NCI-H510A (cell line): ENCODE measurements at regions not wholly inside any gene's neighbourhood (a gene's known extent, or its start where the extent isn't known, plus 50 kb on each side); places are given as distances from the start of the nearest gene placed in this dataset.
"Not testable (repeated sequence)": the region's sequence is repeated elsewhere in the genome, so short reads cannot be mapped to it uniquely, and the experiment has no call there.

ENCODE experiments used
- DNase-seq: peaks from one replicate; lab custom pipeline; 2025; lab: John Stamatoyannopoulos, UW

GRCh38 chr15:66884115-66884622 is 181.2 kb upstream of the SMAD3 start:
- no peak for DNase-seq

GRCh38 chr15:66884661-66885237 is 180.7 kb upstream of the SMAD3 start:
- no peak for DNase-seq

DNA sequence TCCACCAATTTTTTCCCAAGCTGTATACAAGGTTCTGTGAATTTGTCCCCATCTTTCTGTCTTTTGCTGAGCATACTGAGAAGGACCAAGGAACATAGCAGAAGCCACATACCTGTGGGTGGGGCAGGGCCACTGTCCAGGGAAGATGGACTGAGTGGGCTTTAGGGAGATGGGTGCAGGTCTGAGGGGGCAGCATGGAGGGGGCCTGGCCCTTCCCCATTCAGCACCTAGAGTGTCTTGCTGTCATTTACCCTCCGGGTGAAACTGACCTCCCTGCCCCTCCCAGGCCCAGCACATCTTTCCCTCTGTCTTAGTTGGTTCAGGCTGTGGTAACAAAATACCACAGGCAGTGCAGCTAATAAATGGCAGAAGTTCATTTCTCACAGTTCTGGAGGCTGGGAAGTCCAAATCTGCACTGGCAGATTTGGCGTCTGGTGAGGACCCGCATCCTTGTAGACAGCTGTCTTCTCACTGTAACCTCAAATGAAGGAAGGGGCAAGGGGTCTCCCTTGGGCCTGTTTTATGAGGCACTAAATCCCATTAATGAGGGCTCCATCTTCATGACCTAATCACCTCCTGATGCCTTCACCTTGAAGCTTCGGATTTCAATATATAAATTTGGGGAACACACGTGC is 180.0 kb upstream of the SMAD3 start:
- no peak for DNase-seq

DNA sequence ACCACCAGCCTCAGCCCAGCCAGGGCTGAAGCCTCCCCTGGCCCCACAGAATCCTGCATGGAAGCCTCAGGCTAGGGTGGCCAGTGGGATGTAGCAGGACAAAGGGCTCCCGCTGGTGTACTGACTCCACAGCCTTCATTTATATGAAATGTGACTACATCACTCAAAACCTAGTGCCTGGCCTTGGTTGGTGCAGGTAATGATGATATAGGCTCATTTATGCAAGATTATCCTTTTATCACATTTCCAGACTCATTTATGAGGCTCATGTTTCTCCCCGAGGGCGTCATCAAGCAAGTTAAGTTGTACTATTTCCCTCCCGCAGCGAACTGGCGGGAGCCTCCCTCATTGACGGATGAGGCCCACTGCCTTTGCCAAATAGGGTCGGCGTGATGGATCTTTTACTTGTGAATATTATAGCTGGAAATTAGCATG is 179.1 kb upstream of the SMAD3 start:
- DNase-seq = no peak

DNA sequence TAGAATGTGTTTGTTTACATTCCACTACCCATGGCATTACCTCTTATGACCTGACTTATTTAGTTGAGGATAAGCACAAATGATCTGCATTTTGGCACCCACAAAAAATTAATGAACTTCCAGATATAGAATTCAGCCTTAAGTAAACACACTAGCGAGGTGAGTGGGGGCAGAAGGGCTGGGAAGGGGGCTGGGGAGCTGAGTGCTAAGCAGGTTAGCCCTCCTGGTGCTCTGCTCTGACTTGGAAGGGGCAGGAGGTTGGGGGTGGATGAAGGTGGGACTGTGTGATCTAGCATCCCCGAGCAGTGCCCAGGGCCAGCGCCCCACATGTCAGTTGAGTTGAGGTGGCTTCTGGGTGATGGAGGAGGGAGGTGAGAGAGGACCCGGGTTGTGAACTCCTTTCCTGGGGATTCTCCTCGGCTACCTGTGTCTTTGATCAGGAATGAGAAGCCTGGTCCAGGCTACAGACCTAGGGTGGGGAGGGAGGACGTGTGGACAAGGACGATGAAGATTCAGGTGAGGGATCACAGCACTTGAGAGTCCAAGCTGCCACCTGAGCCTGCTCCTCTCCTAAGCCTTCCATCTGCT is 178.6 kb upstream of the SMAD3 start:
- DNase-seq = no peak

GRCh38 chr15:66889298-66889697 is 176.1 kb upstream of the SMAD3 start:
- not testable (repeated sequence) for DNase-seq

DNA sequence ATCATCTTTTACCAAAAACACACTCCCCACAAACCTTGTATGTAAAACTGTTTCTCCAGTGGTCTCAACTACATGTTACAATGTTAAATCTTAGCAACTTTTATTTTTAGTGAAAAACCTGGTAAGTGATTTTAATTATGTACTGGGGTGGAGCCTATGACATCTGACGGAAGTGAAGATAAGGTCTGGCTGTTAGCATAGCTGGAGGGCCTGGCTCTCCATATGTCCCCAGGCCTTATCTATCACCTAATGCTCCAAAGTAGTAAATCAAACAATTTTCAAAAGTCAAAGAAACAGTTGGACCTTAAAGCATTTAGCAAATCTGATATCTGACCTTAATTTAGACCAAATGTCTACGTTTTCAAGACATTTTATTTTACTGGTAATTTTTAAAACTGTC is 173.6 kb upstream of the SMAD3 start:
- no peak for DNase-seq

DNA sequence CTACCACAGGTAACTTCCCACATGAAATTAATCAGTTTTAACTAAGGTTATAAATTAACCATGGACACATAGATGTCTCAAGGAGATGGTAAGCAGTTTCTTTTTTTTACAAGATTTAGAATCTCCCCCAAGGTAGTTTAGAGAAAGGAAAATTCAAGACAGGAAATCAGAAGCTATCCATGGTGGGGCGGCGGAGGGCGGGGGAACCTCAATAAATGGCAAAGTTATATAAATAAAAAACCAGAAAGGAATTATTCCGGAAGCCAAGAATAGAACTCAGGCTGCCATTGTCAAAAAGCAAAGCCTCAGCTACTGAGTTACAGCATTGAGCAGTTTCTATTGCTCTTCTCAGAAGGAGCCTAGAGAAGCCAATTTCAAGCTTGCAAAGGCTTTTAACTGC is 172.1 kb upstream of the SMAD3 start:
- no peak for DNase-seq

DNA sequence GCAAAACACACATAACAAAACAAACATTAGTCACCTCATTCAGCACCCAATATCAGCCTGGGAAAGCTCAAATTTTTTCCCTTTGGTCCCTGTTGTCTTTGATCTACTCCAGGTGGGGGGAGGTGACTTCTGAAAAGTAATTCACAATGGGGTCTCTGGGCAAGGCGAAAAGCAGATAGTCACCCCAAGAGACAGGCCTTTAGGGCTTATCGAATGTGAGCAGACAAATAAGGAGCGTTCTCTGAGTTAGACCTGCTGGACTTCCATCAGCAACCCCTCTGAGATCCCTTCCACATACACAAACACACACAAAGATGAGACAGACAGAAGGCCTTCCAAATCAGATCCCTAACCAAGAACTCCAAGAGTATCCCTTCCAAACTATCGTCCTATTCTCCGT is 171.0 kb upstream of the SMAD3 start:
- no peak for DNase-seq

GRCh38 chr15:66894986-66895780 is 170.2 kb upstream of the SMAD3 start:
- DNase-seq = no peak

GRCh38 chr15:66895794-66896453 is 169.5 kb upstream of the SMAD3 start:
- DNase-seq = no peak

DNA sequence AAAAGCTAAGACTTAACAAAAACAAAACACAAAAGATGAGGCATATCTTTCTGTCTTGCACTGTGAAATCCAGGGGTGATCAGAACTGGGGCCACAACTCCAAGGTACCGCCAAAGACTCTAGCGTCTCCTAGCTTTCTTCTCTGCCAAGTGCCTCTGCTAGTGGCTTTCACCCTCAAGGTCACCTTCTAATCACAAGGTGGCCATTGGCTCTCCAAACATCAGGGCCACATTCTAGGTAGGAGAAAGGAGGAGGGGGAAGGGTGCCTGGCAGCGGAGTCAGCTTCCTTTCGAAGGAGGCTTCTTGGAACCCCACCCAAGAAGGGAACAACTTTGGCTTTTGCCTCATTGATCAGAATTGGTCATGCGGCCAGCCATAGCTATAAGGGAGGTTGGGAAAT is 168.8 kb upstream of the SMAD3 start:
- DNase-seq = no peak

- no peak for DNase-seq
These were observed 168.0 kb upstream of the SMAD3 start for GRCh38 chr15:66897416-66897815.

- no peak for DNase-seq
These were observed 167.4 kb upstream of the SMAD3 start for GRCh38 chr15:66897971-66898370.

- DNase-seq = no peak
These were observed 166.6 kb upstream of the SMAD3 start for GRCh38 chr15:66898656-66899386.

DNA sequence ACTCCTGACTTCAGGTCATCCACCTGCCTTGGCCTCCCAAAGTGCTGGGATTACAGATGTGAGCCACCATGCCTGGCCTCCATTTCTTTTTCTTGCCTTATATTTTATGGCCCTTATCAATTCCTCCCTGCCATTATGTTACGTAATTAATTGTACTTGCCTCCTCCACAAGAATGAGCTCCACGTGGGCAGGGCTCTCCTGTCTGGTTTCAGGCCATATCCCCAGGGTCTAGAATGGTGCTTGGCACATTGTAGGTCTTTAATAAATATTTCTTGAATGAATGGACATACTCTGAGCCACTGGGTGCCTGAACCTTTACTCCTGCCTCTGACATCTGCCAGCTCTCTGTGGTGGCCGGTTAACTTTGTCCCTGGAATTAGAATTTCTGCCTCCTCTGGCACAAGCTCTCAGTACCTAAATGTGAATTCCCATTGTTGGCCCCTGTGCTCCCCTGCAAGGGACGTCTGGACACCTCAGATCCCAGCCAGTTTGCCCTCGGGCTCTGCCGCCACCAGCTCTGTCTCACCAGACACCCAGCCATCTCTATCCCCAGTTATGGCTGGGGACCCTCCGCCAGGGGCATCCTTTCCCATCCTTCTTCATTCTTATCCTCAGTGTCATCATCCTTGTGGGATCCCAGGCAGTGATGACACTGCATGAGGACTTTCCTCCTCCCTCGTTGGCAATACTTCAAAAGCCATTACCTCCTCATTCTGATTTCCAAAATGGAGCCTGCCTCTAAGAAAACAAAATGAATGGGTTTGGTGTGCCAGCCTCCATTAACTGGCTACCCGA is 165.6 kb upstream of the SMAD3 start:
- DNase-seq = no peak

DNA sequence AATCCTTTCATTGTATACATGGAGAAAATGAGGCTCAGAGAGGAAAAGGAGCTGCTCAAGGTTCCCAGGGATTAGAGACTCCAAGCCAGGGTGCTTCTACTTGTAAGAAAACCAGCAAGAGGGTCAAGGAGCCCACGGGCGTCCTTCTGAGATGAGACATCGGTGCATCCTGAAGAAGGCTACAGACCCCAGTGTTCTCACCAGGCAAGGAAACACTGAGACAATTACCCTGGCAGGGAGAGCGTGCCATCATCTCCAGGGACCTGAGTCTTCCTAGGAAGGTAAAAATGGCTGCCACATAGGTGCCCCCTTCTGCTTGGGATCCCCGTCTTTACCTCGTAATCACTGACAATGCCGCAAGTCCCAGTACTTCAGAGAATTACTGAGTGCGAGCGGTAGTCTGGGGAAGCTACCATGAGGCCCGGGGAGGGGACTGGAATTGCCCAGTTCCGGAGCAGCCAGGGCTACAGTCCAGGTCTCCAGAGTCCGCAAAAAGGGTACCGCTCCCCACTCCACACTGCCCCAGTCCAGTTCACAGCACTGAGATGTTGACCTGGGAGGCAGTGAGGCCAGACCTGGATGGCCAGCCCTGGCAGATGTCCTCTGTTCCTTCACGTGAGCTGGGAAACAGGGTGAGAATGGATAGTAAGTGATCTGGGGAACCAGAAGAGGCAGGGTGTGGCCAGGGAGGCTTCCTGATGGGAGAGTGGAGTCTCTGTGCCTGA is 164.7 kb upstream of the SMAD3 start:
- no peak for DNase-seq

DNA sequence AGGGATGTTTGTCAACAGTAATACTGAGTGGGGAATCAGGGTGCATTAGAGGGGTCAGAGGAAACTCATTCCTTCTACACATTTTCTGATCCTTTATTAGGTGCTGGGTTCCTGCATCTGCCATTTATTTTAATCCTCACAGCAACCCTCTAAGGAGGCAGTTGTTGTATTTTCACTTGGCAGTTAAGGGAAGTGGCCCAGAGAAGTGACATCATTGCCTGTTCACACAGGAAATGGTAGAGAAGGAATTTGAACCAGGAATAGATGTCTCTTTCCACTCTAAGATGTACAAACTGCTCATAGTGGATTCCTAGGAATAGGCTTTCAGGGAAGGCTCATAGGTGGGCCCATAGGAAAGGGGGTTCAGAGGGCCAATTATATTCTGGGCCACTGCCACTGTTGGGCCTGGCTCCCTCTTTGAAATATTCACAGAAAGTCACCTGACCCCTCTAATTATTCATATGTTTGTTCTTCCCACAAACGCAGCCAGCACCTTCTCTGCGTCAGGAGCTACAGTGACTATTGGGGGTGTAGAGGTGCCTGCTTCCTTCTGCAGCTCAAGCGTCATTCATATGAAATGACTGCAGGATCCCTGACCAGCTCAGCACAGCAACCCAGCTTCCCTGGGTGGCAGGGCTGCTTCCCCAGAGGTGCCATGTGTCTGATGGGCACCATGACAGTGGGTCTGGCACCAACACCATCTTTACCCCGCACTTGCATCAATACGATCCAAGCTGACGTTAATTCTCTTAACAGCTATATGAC is 163.9 kb upstream of the SMAD3 start:
- no peak for DNase-seq

- no peak for DNase-seq
These were observed 160.2 kb upstream of the SMAD3 start for GRCh38 chr15:66905185-66905584.
